GM21576 (cell line): ENCODE measurements at regions not wholly inside any gene's neighbourhood (a gene's known extent, or its start where the extent isn't known, plus 50 kb on each side); places are given as distances from the start of the nearest gene placed in this dataset.
"Not testable (repeated sequence)": the region's sequence is repeated elsewhere in the genome, so short reads cannot be mapped to it uniquely, and the experiment has no call there.

Experiments
- ATAC-seq: cut with Tn5 transposase; IDR thresholded peaks from one replicate; pipeline ENCODE4 v1.9.1; 2021; ENCODE audit warnings: mild to moderate bottlenecking, moderate library complexity; ENCODE audit not compliant: unreplicated experiment

GRCh38 chr22:22345781-22346180 lies 101.2 kb downstream of the VPREB1 start:
- no peak for ATAC-seq

GRCh38 chr22:22346401-22347107 lies 102.0 kb downstream of the VPREB1 start:
- no peak for ATAC-seq

DNA sequence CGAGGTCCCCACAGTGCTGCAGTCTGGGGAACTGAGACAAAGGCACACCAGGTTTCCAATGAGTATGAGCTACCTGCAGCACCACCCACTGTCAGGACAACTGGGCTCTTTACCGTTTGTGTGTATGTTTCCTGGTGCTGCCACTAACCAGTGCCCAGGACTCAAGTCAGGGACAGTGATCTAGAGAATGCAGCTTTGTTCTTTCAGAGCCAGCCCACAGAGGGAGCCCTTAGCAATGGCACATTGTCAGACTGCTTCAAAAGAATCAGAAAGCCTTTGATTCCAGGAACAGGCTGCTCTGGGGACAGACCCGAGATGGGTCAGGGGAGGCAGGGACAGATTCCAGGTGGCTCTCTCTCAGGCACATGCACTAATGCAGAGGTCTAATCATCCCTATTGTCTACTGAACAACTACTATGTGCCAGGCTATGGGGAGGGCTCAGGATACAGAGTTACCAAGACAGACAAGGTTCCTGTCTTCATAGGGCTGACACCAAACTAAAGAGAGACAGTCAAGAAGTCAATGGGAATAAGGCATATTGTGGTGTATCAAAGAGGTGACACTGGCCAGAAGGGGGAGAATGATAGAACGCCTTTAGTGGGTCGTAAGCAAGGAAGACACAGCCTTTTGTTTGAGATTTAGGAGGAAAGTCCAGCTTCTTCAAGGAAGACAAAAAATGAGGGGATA lies 103.7 kb downstream of the VPREB1 start:
- no peak for ATAC-seq

GRCh38 chr22:22348815-22349454 lies 104.3 kb downstream of the VPREB1 start:
- no peak for ATAC-seq

- ATAC-seq: no peak
Observed at GRCh38 chr22:22349455-22349836, 104.9 kb downstream of the VPREB1 start.

DNA sequence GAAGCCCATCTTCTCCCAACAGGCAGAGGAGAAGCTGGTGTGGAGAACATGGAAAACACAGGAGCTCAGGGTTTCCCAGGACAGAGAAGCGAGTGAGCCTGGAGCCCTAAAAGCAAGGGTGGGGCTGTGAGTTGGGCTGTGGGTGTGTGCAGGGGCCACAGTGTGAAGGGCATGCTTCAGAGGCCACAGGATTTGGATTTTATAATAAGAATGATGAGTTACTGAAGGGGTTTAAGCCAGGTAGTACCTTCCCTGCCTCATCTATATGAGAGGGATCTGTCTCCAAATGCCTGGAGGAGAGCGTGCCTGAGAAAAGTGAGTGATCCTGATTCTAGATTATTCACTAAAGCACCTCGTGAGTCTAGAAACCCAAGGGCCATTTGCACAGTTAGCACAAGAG lies 106.8 kb downstream of the VPREB1 start:
- no peak for ATAC-seq

GRCh38 chr22:22352371-22352999 lies 107.9 kb downstream of the VPREB1 start:
- ATAC-seq: no peak

GRCh38 chr22:22355096-22355834 lies 110.7 kb downstream of the VPREB1 start:
- no peak for ATAC-seq

GRCh38 chr22:22357024-22357883 lies 112.7 kb downstream of the VPREB1 start:
- ATAC-seq: peak; percentile 67

DNA sequence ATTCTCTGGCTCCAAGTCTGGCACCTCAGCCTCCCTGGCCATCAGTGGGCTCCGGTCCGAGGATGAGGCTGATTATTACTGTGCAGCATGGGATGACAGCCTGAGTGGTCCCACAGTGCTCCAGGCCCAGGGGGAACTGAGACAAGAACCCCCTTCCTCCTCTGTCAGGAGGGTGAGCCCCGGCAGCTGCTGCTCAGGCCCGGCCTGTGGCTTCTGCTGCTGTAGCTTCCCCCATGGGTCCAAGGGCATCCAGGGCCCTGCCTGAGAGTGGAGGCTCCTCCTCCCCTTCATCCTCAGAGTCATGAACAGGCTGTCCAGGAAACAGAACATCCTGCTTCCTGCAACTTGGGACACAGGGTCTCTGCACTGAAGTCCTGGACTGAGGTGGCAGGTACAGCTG lies 113.6 kb downstream of the VPREB1 start:
- no peak for ATAC-seq

DNA sequence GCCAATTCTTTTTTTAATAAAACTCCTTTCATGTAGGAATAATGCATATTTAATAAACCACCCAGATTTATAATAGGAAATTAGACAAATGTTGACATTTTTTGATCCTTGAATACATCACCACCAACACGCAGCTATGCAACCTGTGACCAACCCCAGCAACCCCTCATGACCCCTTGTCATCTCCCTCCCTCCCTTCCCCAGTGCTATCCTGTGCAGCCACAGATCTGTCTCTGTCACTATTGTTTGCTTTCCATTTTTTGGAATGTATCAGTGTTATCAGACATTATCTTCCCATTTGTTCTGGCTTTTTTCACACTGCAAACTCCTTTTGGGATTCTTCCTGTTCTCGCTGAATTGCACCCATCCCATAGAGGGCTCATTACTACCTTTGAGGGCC lies 114.1 kb downstream of the VPREB1 start:
- no peak for ATAC-seq

DNA sequence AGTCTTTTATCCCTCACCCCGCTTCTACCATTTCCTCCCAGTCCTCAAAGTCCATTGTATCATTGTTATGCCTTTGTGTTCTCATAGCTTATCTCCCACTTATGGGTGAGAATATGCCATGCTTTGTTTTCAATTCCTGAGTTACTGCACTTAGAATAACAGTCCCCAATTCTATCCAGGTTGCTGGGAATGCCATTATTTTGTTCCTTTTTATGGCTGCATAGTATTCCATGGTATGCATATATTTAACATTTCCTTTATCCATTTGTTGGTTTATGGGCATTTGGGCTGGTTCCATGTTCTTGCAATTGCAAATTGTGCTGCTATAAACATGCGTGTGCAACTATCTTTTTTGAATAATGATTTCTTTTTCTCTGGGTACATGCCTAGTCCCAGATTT lies 114.9 kb downstream of the VPREB1 start:
- ATAC-seq: no peak

DNA sequence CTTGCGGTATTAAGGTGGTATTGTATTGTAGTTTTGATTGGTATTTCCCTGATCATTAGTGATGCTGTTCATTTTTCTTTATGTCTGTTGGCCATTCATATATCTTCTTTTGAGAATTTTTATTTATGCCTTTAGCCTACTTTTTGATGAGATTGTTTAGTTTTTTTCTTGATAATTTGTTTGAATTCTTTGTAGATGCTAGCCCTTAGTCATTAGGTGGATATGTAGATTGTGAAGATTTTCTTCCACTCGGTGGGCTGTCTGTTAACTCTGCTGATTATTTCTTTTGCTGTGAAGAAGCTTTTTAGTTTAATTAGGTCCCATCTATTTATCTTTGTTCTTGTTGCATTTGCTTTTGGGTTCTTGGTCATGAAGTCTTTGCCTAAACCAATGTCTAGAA lies 115.4 kb downstream of the VPREB1 start:
- no peak for ATAC-seq

DNA sequence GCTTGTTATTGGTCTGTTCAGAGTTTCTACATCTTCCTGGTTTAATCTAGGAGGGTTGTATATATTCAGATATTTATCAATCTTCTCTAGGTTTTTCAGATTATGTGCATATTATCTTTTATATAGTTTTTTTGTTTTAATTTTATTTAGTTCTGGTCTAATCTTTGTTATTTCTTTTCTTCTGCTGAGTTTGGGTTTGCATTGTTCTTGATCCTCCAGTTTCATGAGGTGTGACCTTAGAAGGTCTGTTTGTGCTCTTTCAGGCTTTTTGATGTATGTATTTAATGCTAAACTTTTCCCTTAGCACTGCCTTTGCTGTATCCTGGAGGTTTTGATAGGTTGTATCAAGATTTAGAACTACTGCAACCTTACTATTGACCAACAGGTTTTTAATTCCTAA lies 117.7 kb downstream of the VPREB1 start:
- ATAC-seq: no peak

GRCh38 chr22:22362936-22363335 lies 118.3 kb downstream of the VPREB1 start:
- ATAC-seq: no peak

- no peak for ATAC-seq
Observed at GRCh38 chr22:22364207-22364606, 119.6 kb downstream of the VPREB1 start.

DNA sequence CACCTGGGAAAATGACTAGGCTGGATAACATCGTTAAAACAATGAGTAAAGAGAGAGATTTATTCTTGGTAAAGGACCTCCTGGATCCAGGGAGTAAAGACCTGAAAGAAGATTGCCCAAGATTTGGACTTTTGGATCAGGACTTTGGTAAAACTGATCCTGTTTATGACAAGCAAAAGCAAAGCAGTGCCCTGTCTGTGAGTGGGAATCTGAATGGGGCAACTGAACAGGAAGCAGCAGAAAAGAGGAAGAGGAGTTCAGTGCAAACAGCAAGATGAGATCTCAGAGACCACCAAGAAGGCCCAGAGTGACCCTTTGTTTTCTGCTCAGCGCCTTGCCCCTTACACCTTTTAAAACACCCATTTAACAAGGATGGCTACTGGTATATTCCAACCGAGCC lies 122.0 kb downstream of the VPREB1 start:
- ATAC-seq: no peak

GRCh38 chr22:22368516-22368915 lies 123.9 kb downstream of the VPREB1 start:
- ATAC-seq: no peak

- ATAC-seq: not testable (repeated sequence)
Observed at GRCh38 chr22:22369219-22369963, 124.8 kb downstream of the VPREB1 start.

DNA sequence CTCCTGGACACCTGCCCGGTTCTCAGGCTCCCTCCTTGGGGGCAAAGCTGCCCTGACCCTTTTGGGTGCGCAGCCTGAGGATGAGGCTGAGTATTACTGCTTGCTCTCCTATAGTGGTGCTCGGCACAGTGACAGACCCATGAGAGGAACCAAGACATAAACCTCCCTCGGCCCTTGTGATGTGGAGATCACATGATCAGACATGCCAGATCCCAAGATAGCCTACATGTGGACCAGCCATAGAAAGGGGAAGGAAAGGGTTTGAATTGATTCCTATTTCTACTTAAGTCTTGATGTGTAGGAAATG lies 125.3 kb downstream of the VPREB1 start:
- no peak for ATAC-seq
